DMS 273 (cell line): ENCODE measurements at regions not wholly inside any gene's neighbourhood (a gene's known extent, or its start where the extent isn't known, plus 50 kb on each side); places are given as distances from the start of the nearest gene placed in this dataset.
A peak's percentile ranks its signal among the peaks of the same experiment; 100 is the strongest.
"Not testable (repeated sequence)": the region's sequence is repeated elsewhere in the genome, so short reads cannot be mapped to it uniquely, and the experiment has no call there.

Experiments used
- DNase-seq: peaks from one replicate; lab custom pipeline; 2025; ENCODE audit not compliant: unreplicated experiment; lab: John Stamatoyannopoulos, UW

DNA sequence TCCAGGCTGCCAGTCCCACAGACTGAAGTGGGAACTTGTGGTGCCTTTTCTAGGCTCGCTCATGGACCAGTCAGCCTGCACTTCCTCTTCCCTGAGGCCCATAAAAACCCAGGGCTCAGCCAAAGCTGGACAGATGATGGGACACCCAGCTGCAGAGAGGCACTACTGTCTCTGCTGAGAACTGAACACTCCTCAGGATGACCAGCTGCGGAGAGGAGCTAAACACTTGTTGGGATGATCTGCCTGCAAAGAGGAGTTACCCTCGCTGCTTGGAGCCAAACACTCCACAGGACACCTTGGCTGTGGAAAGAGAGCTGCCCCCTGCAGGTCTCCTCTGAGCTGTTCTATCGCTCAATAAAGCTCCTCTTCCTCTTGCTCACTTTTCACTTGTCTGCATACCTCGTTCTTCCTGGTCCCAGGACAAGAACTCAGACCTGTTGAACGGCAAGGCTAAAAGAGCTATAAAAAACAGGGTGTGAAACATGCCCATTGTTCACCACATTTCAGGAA, 465.5 kb downstream of the GUCY1A2 start:
- DNase-seq = no peak

DNA sequence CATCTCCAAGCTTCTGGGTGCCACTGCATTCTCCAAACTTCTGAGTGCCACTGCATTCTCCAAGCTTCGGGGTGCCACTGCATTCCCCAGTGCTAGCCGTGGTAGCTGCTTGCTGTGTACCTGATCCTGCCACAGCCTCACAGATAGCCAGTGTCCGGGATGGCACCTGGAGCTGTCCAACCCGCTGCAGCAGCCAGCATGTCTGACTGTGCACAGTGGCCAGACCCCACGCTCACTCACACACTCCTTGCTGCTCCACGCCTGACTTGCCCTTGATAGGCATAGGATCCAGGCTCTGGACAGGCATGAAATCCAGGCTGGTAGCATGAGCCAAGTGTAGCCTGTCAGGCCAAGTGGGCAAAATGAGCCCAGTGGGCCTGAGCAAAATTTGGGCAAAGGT, 465.0 kb downstream of the GUCY1A2 start:
- DNase-seq = no peak

DNA sequence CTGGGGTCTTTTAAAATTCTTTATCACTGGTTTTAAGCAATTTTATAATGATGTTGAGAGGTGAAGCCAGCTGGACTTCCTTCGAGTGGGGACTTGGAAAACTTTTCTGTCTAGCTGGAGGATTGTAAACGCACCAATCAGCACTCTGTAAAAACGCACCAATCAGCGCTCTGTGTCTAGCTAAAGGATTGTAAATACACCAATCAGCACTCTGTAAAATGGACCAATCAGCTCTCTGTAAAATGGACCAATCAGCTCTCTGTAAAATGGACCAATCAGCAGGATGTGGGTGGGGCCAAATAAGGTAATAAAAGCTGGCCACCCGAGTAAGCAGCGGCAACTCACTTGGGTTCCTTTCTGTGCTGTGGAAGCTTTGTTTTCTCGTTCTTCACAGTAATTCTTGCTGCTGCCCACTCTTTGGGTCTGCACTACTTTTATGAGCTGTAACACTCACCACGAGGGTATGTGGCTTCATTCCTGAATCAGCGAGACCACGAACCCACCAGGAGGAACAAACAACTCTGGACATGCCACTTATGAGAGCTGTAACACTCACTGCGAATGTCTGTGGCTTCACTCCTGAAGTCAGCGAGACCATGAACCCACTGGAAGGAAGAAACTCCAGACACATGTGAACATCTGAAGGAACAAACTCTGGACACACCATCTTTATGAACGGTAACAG, 462.6 kb downstream of the GUCY1A2 start:
- not testable (repeated sequence) for DNase-seq

DNA sequence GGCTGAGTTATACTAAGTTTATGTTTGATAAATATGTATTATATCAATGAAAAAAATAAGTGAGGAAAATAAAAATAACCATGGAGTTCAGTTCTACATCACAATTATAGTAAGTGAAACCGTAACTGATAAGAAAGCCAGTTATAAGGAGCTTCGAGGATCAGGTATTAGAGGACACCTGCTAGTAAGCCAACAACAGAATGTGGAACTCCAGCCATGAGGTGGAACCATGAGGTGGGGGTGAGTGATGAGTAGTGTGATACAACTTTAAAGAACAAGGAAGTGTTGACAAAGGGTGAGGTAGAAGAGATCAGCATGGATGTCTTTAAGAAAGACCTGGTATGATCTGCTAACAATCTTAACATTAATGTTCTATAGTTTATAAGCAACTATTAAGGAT, 452.9 kb downstream of the GUCY1A2 start:
- no peak for DNase-seq

DNA sequence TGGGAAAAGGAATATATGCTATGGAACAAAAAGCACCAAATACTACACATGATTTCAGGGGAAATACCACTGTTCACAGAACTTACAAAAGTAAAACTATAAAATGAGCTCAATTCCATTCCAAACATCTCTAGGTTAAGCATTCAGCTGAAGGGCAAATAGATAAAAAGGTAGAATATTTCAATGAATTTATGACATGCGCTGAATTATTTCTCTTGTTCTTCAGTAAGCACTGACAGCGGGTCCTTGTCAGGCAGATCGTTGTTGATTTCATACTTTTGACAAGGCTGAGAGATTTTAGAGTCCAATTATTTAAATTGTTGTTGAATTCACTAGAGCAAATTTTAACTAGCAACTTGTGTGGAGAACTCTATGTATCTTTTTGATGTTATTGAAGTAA, 449.6 kb downstream of the GUCY1A2 start:
- no peak for DNase-seq

DNA sequence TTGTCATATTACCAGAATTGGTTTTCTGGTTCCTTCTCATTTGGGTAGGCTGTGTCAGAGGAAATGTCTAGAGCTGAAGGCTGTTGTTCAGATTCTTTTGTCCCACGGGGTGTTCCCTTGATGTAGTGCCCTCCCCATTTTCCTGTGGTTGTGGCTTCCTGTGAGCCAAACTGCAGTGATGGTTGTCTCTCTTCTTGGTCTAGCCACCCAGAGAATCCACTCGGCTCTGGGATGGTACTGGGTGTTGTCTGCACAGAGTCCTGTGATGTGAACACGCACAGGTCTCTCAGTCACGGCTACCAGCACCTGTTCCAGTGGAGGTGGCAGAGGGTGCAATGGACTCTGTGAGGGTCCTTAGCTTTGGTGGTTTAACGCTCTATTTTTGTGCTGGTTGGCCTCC, 440.9 kb downstream of the GUCY1A2 start:
- not testable (repeated sequence) for DNase-seq

DNA sequence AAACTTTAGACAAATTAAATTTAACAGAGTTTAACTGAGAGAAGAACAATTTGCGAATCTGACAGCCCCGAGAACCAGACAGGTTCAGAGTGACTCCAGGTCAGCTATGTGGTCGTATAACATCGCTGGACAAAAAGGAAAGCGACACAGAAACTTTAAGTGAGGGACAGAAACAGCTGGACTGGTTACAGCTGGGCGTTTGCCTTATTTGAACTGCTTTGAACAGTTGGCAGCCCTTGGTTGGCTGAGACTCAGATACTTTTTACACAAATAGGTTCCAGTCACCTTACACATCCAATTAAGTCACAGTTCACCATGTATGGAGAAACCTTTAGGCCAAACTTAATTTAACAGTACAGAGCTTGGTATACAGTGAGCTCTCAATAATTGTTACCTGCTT, 436.9 kb downstream of the GUCY1A2 start:
- DNase-seq = peak; percentile 1

DNA sequence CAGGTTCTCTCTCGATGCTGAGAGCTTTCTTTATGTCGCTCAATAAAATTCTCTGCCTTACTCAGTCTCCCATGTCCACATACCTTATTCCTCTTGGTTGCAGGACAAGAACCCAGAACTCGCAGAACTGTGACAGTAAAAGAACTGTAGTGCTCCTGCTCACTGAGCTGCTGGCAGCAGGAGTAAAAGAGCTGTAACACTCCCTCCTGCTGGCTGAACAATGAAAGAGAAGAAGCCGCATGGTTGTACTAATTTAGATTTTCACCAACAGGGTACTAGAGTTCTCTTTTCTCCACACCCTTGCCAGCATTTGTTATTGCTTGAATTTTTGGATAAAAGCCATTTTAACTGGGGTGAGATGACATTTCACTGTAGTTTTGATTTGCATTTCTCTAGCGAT, 433.2 kb downstream of the GUCY1A2 start:
- DNase-seq = peak; percentile 59

DNA sequence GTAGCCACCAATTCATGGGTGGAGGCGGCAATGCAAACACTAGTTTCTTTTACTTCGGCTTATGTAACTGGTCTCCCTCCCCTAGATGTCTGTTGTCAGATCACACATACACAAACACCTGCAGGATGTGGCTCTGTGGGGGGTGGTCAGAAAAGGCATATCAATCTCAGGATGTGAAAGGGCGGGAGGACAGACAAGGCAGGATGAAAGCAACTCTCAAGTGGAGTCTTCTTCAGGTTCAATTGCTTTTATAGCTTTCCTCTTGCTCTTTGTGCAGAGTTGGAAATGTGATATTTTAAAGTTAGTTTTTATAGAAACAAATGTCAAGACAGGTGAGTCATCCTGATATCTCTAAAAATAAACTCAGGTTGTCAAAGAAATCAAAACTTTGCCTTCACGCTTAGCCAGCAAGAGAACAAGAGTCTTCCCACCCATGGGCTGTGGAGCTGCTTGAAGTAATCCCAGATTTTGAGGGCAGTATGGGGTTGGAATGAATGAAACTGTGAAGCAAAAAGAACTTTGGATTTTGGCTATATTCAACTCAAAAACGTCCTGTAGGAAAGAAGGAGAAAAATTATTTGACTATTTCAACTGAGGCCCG, 423.4 kb downstream of the GUCY1A2 start:
- no peak for DNase-seq

DNA sequence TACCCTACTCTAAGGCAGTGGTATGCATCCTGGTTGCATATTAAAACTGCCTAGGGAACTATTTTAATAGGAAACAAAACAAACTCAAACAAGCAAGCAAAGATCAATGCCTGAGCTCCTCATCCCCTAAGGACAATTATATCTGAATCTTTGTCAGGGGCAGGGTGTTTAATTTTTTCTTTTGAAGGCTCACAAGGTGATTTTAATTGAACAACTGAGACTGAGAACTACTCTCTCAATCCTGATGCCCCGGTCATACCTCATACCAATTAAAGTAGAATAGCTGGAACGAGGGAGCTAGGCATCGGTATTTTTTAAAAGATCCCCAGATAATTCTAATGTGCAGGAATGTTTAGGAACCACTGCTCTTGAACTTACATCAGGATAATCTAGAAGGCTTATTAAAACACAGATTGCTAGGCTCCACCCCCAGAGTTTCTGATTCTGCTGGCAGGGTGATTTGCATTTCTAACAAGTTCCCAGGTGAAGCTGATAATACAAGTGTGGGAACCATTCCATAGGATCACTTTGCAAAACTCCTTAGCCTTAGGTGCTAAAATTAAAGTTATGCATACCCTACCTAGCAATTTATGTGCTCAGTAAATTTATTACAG, 416.5 kb downstream of the GUCY1A2 start:
- no peak for DNase-seq

DNA sequence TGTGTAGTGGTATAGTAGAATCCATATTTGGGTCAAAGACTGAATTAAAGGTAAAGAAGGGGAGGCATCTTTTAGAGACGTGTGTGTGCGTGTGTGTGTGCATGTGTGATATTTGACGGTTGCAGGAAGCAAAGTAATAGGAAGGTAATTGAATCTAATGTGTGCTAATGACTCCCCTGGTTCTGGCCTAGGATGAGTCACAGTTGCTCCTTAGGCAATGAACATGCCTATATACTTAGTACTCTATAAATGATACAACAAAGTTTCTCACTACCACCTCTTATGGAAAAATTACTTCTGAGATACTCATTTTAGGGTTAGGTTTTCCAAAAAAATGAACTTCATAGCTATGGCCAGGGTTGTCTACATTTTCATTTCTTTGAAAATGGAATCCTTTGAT, 409.6 kb downstream of the GUCY1A2 start:
- no peak for DNase-seq

DNA sequence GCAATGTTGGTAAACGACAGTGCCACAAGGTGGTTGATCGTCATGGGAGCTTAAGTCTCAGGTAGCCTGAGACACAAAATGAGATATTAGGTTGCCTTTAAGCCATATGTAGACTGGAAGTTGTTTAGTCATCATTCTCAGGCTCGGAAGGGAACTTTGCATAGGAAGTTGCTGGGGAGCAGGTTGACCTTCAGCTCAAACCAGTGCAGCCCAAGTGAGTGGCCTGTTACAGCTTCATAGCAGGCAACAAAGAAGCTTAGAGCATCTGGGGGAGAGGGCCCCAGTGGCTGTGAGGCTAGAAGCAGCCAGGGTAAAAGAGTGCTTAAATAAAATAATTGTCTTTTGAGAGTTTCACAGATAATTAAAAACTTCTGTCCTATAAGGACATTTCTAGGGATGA, 404.0 kb downstream of the GUCY1A2 start:
- no peak for DNase-seq

DNA sequence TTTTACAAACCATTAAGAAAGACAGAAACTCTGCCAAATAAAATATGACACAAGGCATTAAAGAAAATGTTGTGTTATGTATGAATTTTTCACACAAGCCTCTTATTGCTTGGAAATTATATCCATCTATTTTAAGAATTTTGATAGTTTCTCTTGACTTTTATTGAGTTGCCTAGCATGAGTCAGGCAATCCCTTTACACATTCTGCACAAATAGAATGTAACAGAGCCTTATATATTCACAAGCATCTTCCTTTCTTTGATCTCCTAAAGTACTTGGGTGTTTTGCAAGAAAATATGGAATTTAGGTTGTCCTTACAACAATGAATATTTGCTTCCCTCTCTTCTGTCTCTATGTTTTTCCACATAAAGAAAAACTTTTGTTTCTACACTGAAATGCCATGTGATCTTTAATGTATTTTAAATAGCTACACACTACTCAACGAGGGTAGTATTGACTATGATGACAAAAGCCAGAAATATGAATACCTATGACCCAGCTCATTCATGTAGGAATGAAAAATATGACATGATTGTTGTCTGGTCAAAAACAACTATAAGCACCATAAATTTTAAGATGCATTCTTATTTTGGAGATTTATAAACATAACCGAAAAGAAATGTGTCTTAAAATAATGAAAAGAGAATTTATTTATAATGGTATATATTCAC, 398.8 kb downstream of the GUCY1A2 start:
- DNase-seq = no peak

DNA sequence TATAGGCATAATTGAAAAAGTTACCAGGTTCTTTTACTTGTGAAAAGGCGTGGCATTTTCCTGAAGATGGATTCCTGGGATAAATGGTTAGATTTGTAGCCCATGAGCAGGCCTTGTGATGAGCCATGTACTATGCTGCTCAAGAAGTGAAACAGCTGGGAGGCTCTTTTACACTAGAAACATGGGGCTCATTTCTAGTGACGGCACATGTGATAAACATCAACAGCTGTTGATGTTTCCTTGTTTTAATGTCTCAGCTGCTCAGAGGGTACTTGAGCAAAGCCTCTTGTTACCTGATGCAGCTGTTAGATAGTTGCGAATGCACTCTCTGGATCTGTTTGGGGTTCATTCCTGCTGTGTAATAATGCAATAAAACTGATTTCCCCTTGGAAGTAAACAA, 396.8 kb downstream of the GUCY1A2 start:
- DNase-seq = peak; percentile 7
